HEK293 (cell line): ENCODE measurements at regions not wholly inside any gene's neighbourhood (a gene's known extent, or its start where the extent isn't known, plus 50 kb on each side); places are given as distances from the start of the nearest gene placed in this dataset.

ENCODE experiments used
- CTCF ChIA-PET: fragments of 350-600 bp; formaldehyde crosslinking; extraction: SDS; loops from one replicate; lab custom pipeline; 2021; ENCODE audit warnings: antibody characterized with exemption; lab: Yijun Ruan, JAX
- POLR2A ChIA-PET: fragments of 300-600 bp; formaldehyde crosslinking; extraction: SDS; loops from one replicate; lab custom pipeline; 2020; ENCODE audit warnings: antibody characterized with exemption, inconsistent platforms; lab: Yijun Ruan, JAX
- H3K27ac ChIP-seq: fragments of 200-500 bp; sonication (Bioruptor generic); 2 replicates; pipeline ENCODE4 v1.5.1; 2014; ENCODE audit warnings: low read depth, low read length, control low read depth, inconsistent platforms; ENCODE audit errors: extremely low read depth
- H3K36me3 ChIP-seq, 2 experiments: fragments of 200-500 bp in 1 of 2; sonication (Bioruptor generic) in 1 of 2; 1 replicate in 1 of 2; 2 replicates in 1 of 2; pipeline ENCODE4 v1.5.1; 2014 to 2017; ENCODE audit warnings: inconsistent platforms in 2 of 2, low read length in 2 of 2; ENCODE audit not compliant: control insufficient read depth in 2 of 2, insufficient read depth in 1 of 2
- H3K4me1 ChIP-seq: fragments of 200-500 bp; sonication (Bioruptor generic); 2 replicates; pipeline ENCODE4 v1.5.1; 2014; ENCODE audit warnings: mild to moderate bottlenecking, low read length, inconsistent platforms; ENCODE audit not compliant: control insufficient read depth, insufficient read depth
- H3K4me3 ChIP-seq: 2 replicates; pipeline ENCODE4 v1.5.1; 2011; ENCODE audit warnings: low read depth, mild to moderate bottlenecking, control low read depth, low read length, moderate library complexity
- H3K9me3 ChIP-seq: fragments of 200-500 bp; sonication (Bioruptor generic); 2 replicates; pipeline ENCODE4 v1.5.1; 2014; ENCODE audit warnings: low read depth, low read length, inconsistent platforms; ENCODE audit not compliant: control insufficient read depth, insufficient read depth
- HOXA7 ChIP-seq: sonication (generic); formaldehyde crosslinking; IDR thresholded peaks from 2 replicates; pipeline ENCODE4 v1.8.1; 2022; ENCODE audit warnings: missing genetic modification reagents, borderline replicate concordance
- OVOL3 ChIP-seq: fragments of 450-650 bp; formaldehyde crosslinking; IDR thresholded peaks from 2 replicates; pipeline ENCODE4 v1.5.1; 2016; ENCODE audit warnings: missing biosample characterization, missing genetic modification characterization
- ZBTB21 ChIP-seq: fragments of 450-650 bp; formaldehyde crosslinking; IDR thresholded peaks from 2 replicates; pipeline ENCODE4 v1.5.1; 2017; ENCODE audit warnings: missing biosample characterization, missing genetic modification characterization
- ZBTB8A ChIP-seq: fragments of 450-650 bp; formaldehyde crosslinking; IDR thresholded peaks from 2 replicates; pipeline ENCODE4 v1.5.1; 2016; ENCODE audit warnings: missing biosample characterization, missing genetic modification characterization
- ZFHX2 ChIP-seq: fragments of 450-650 bp; formaldehyde crosslinking; conservative IDR thresholded peaks from 2 replicates; pipeline ENCODE4 v1.5.1; 2016; ENCODE audit warnings: missing biosample characterization, missing genetic modification characterization
- ZNF133 ChIP-seq: fragments of 450-650 bp; formaldehyde crosslinking; IDR thresholded peaks from 2 replicates; pipeline ENCODE4 v1.5.1; 2016; ENCODE audit warnings: missing biosample characterization, missing genetic modification characterization
- ZNF140 ChIP-seq: fragments of 450-650 bp; formaldehyde crosslinking; IDR thresholded peaks from 2 replicates; pipeline ENCODE4 v1.5.1; 2016; ENCODE audit warnings: missing biosample characterization, missing genetic modification characterization
- ZNF184 ChIP-seq: fragments of 450-650 bp; IDR thresholded peaks from 2 replicates; pipeline ENCODE4 v1.5.1; 2018; ENCODE audit warnings: missing biosample characterization, mild to moderate bottlenecking, missing genetic modification characterization
- ZNF394 ChIP-seq: fragments of 450-650 bp; formaldehyde crosslinking; IDR thresholded peaks from 2 replicates; pipeline ENCODE4 v1.5.1; 2016; ENCODE audit warnings: missing biosample characterization, missing genetic modification characterization, mild to moderate bottlenecking, moderate library complexity, borderline replicate concordance
- ZNF580 ChIP-seq: fragments of 450-650 bp; formaldehyde crosslinking; IDR thresholded peaks from 2 replicates; pipeline ENCODE4 v1.5.1; 2016; ENCODE audit warnings: missing biosample characterization, missing genetic modification characterization
- ZNF76 ChIP-seq: fragments of 450-650 bp; formaldehyde crosslinking; IDR thresholded peaks from 2 replicates; pipeline ENCODE4; 2016; ENCODE audit warnings: low read depth, missing biosample characterization, missing genetic modification characterization, borderline replicate concordance
- ZXDB ChIP-seq: fragments of 450-650 bp; formaldehyde crosslinking; IDR thresholded peaks from 2 replicates; pipeline ENCODE4 v1.5.1; 2016; ENCODE audit warnings: missing biosample characterization, missing genetic modification characterization
- TF ChIP-seq, protein P1 (sequence below): fragments of 450-650 bp; formaldehyde crosslinking; IDR thresholded peaks from 2 replicates; pipeline ENCODE4 v1.5.1; 2016; ENCODE audit warnings: missing biosample characterization, missing genetic modification characterization
- TF ChIP-seq, protein P2 (sequence below): fragments of 450-650 bp; formaldehyde crosslinking; IDR thresholded peaks from 2 replicates; pipeline ENCODE4 v1.5.1; 2016; ENCODE audit warnings: missing biosample characterization, missing genetic modification characterization

GRCh38 chr4:3682236-3683076 lies 83.7 kb upstream of the ADRA2C start (continued):
- TF ChIP-seq ZNF394 (tag by site-specific recombination) (no peak), ZNF184 (tag by site-specific recombination) (no peak)
- TF ChIP-seq, protein P1, sequence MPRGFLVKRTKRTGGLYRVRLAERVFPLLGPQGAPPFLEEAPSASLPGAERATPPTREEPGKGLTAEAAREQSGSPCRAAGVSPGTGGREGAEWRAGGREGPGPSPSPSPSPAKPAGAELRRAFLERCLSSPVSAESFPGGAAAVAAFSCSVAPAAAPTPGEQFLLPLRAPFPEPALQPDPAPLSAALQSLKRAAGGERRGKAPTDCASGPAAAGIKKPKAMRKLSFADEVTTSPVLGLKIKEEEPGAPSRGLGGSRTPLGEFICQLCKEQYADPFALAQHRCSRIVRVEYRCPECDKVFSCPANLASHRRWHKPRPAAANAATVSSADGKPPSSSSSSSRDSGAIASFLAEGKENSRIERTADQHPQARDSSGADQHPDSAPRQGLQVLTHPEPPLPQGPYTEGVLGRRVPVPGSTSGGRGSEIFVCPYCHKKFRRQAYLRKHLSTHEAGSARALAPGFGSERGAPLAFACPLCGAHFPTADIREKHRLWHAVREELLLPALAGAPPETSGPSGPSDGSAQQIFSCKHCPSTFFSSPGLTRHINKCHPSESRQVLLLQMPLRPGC (tag by site-specific recombination): no peak
- TF ChIP-seq, all 188 proteins: peak for 0

DNA sequence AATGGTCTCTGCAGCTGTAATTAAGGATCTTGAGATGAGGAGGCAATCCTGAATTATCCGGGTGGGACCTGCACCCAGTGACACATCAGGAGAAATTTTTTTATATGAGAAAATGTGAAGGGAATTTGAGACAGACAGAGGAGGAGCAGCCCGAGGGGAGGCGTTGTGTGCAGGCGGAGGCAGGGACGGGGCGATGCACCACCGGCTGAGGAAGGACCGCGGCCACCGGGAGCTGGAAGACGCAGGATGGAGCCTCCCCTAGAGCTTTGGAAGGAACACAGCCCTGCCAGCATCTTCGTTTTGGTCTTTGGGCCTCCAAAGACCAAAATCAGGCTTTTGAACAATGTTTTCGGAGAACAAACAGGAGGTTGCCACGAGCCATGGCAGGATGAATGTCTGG lies 85.0 kb upstream of the ADRA2C start:
- no peaks in the 10 kb centered on the region for H3K36me3 ChIP-seq
- no peaks in the 10 kb centered on the region for H3K4me1 ChIP-seq
- no peak for TF ChIP-seq HOXA7 (CRISPR knock-in tag)
- TF ChIP-seq ZNF580 (tag by site-specific recombination): no peak
- no peak for TF ChIP-seq ZNF76 (tag by site-specific recombination)
- TF ChIP-seq, protein P2, sequence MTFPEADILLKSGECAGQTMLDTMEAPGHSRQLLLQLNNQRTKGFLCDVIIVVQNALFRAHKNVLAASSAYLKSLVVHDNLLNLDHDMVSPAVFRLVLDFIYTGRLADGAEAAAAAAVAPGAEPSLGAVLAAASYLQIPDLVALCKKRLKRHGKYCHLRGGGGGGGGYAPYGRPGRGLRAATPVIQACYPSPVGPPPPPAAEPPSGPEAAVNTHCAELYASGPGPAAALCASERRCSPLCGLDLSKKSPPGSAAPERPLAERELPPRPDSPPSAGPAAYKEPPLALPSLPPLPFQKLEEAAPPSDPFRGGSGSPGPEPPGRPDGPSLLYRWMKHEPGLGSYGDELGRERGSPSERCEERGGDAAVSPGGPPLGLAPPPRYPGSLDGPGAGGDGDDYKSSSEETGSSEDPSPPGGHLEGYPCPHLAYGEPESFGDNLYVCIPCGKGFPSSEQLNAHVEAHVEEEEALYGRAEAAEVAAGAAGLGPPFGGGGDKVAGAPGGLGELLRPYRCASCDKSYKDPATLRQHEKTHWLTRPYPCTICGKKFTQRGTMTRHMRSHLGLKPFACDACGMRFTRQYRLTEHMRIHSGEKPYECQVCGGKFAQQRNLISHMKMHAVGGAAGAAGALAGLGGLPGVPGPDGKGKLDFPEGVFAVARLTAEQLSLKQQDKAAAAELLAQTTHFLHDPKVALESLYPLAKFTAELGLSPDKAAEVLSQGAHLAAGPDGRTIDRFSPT: no peak
- TF ChIP-seq ZNF140 (tag by site-specific recombination): no peak
- TF ChIP-seq, protein P1 (tag by site-specific recombination): no peak
- TF ChIP-seq ZFHX2 (tag by site-specific recombination): no peak
- TF ChIP-seq ZBTB8A (tag by site-specific recombination): no peak
- TF ChIP-seq ZXDB (tag by site-specific recombination): no peak
- H3K27ac ChIP-seq: no peak overlapping the region
- no peak overlapping the region for H3K4me3 ChIP-seq
- ChIA-PET CTCF (no interaction called here), POLR2A (no interaction called here)
- no peaks in the 10 kb centered on the region for H3K9me3 ChIP-seq

- Histone ChIP-seq H3K27ac (no peak overlapping the region), H3K4me3 (no peak overlapping the region), H3K36me3 (no peaks in the 10 kb centered on the region), H3K4me1 (no peaks in the 10 kb centered on the region), H3K9me3 (no peaks in the 10 kb centered on the region)
- ChIA-PET POLR2A (interaction anchor here (0.7 kb wide), 1 partner anchor 31 kb away, joined by 3 read pairs; no protein-coding TSS in a partner anchor), CTCF (no interaction called here)
- TF ChIP-seq ZNF133 (no peak), OVOL3 (tag by site-specific recombination) (no peak), ZBTB21 (tag by site-specific recombination) (no peak)
These were observed 85.5 kb upstream of the ADRA2C start for GRCh38 chr4:3680656-3681055.
